OCI-LY7 (cell line): ENCODE measurements at regions not wholly inside any gene's neighbourhood (a gene's known extent, or its start where the extent isn't known, plus 50 kb on each side); places are given as distances from the start of the nearest gene placed in this dataset.

ENCODE experiments used
- BruUV-seq: library from RNA; stranded (reverse); fragments of 400-500 nt; replicated peaks from 2 replicates; lab custom pipeline; 2021; lab: Mats Ljungman, UMichigan
- CTCF ChIA-PET: fragments of 300-600 bp; sonication (Branson Sonifier 250); formaldehyde crosslinking; loops from one replicate; lab custom pipeline; 2022; ENCODE audit warnings: antibody characterized with exemption; ENCODE audit not compliant: unreplicated experiment; lab: Charles Lee
- POLR2A ChIA-PET: fragments of 300-600 bp; sonication (Branson Sonifier 250); formaldehyde crosslinking; loops from one replicate; lab custom pipeline; 2022; ENCODE audit warnings: antibody characterized with exemption; lab: Charles Lee
- DNase-seq: peaks from one replicate; pipeline ENCODE4 v3.0.0-alpha.2; 2015; ENCODE audit warnings: low spot score
- H2AFZ ChIP-seq: fragments of 200-600 bp; sonication (generic), shearing (Covaris generic); 2 replicates; pipeline ENCODE4 v1.6.1; 2014; ENCODE audit warnings: mild to moderate bottlenecking, antibody characterized with exemption, low read length, moderate library complexity
- H3K27ac ChIP-seq: fragments of 200-600 bp; sonication (generic); 2 replicates; pipeline ENCODE4 v1.5.1; 2014; ENCODE audit warnings: mixed run types, low read depth, mild to moderate bottlenecking, moderate library complexity, low read length, inconsistent platforms; ENCODE audit not compliant: poor library complexity, severe bottlenecking
- H3K36me3 ChIP-seq: fragments of 200-600 bp; sonication (generic); 2 replicates; pipeline ENCODE4 v1.6.1; 2014; ENCODE audit warnings: mild to moderate bottlenecking, antibody characterized with exemption, low read length, moderate library complexity, mixed read lengths; ENCODE audit not compliant: insufficient read depth
- H3K4me1 ChIP-seq: fragments of 200-600 bp; sonication (generic); 2 replicates; pipeline ENCODE4 v1.5.1; 2014; ENCODE audit warnings: mild to moderate bottlenecking, low read length; ENCODE audit not compliant: insufficient read depth, poor library complexity, severe bottlenecking
- H3K4me2 ChIP-seq: fragments of 200-600 bp; sonication (generic); 2 replicates; pipeline ENCODE4 v1.6.1; 2014; ENCODE audit warnings: mild to moderate bottlenecking, low read length
- H3K4me3 ChIP-seq: fragments of 200-600 bp; sonication (generic); 2 replicates; pipeline ENCODE4 v1.5.1; 2014; ENCODE audit warnings: mild to moderate bottlenecking, low read depth, low read length; ENCODE audit not compliant: poor library complexity, severe bottlenecking
- H3K79me2 ChIP-seq: fragments of 200-600 bp; sonication (generic); 2 replicates; pipeline ENCODE4 v1.6.1; 2016; ENCODE audit warnings: low read depth, mild to moderate bottlenecking, low read length, moderate library complexity, mixed read lengths; ENCODE audit not compliant: insufficient read depth
- H3K9me2 ChIP-seq: fragments of 200-600 bp; sonication (generic); 2 replicates; pipeline ENCODE4 v1.6.1; 2016; ENCODE audit warnings: mild to moderate bottlenecking, low read length, mixed read lengths; ENCODE audit not compliant: insufficient read depth
- H3K9me3 ChIP-seq: fragments of 200-600 bp; sonication (generic); 2 replicates; pipeline ENCODE4 v1.6.1; 2014; ENCODE audit warnings: mild to moderate bottlenecking, mixed run types, low read length, mixed read lengths
- H4K20me1 ChIP-seq: fragments of 200-600 bp; sonication (generic); 2 replicates; pipeline ENCODE4 v1.6.1; 2014; ENCODE audit warnings: mild to moderate bottlenecking, antibody characterized with exemption, low read length, moderate library complexity, mixed read lengths; ENCODE audit not compliant: insufficient read depth
- EZH2phosphoT487 ChIP-seq: fragments of 200-600 bp; sonication (generic); IDR thresholded peaks from 2 replicates; pipeline ENCODE4 v1.6.1; 2018; ENCODE audit warnings: low read depth, borderline replicate concordance, mild to moderate bottlenecking, mixed run types, antibody characterized with exemption, low read length, moderate library complexity, mixed read lengths
- intact Hi-C: fragments of 100-400 bp; cut with micrococcal nuclease; formaldehyde crosslinking; loops from one replicate; pipeline ENCODE4 v1.10.0; 2022; ENCODE audit not compliant: unreplicated experiment
- TF ChIP-seq, protein P1 (sequence below): fragments of 200-600 bp; sonication (generic); conservative IDR thresholded peaks from 2 replicates; pipeline ENCODE4 v1.5.1; 2014; ENCODE audit warnings: mild to moderate bottlenecking, antibody characterized with exemption, low read length, moderate library complexity, mixed read lengths

DNA sequence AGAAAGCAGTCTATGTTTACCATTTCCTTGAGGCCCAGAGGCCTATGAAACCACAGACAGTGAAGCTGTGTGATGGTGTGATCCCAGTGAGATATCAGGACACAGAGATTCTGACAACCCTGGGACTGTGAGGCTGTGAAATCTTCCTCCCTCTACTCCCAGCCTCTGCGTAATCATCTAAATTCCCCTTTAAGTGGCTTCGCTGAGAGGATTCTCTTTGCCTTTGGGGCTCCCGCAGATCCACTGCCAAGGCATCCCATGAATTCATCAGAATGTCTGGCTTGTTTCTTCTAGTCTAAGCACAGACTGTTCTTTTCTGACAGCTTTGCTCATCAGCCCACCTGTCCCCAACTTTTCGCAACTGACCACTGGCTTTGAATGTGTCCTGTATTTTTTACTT, 901.2 kb upstream of the NR2F2 start:
- DNase-seq: no peak
- BruUV-seq: no TSS peak
- Histone ChIP-seq H2AFZ (no peak overlapping the region), H3K79me2 (no peaks in the 10 kb centered on the region), H3K4me1 (no peaks in the 10 kb centered on the region), H3K4me3 (no peak overlapping the region), H3K9me3 (no peaks in the 10 kb centered on the region), H4K20me1 (no peaks in the 10 kb centered on the region), H3K4me2 (no peak overlapping the region), H3K27ac (no peak overlapping the region), H3K36me3 (no peaks in the 10 kb centered on the region), H3K9me2 (no peaks in the 10 kb centered on the region)
- intact Hi-C loops: no loop called here
- CTCF ChIA-PET: no interaction called here
- POLR2A ChIA-PET: no interaction called here
- TF ChIP-seq, protein P1, sequence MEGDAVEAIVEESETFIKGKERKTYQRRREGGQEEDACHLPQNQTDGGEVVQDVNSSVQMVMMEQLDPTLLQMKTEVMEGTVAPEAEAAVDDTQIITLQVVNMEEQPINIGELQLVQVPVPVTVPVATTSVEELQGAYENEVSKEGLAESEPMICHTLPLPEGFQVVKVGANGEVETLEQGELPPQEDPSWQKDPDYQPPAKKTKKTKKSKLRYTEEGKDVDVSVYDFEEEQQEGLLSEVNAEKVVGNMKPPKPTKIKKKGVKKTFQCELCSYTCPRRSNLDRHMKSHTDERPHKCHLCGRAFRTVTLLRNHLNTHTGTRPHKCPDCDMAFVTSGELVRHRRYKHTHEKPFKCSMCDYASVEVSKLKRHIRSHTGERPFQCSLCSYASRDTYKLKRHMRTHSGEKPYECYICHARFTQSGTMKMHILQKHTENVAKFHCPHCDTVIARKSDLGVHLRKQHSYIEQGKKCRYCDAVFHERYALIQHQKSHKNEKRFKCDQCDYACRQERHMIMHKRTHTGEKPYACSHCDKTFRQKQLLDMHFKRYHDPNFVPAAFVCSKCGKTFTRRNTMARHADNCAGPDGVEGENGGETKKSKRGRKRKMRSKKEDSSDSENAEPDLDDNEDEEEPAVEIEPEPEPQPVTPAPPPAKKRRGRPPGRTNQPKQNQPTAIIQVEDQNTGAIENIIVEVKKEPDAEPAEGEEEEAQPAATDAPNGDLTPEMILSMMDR: no peak
- no peak for TF ChIP-seq EZH2phosphoT487

DNA sequence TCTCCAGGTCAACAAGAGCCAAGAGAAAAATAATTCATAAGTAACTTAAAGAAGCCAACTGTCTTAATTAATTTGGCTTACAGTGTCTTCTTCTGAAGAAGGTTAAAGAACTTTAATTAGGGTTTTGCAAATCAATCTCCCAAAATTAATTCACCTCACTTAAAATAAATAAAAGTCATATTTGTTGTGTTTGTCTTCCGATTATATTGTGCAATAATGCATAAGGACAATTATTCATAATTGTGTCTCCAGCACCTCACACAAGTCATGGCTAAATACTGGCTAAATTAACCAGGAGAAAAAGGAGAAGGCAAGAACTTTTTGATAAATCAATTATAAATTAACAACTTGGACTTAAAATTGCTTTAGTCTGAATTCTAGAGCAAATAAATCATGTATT, 899.0 kb upstream of the NR2F2 start:
- Histone ChIP-seq H3K27ac (no peak overlapping the region), H3K4me1 (no peaks in the 10 kb centered on the region), H3K4me2 (no peak overlapping the region), H3K79me2 (no peaks in the 10 kb centered on the region), H3K36me3 (no peaks in the 10 kb centered on the region), H2AFZ (no peak overlapping the region), H3K9me3 (no peaks in the 10 kb centered on the region), H3K9me2 (no peaks in the 10 kb centered on the region), H3K4me3 (no peak overlapping the region), H4K20me1 (no peaks in the 10 kb centered on the region)
- ChIA-PET POLR2A (no interaction called here), CTCF (no interaction called here)
- no TSS peak for BruUV-seq
- intact Hi-C loops: no loop called here
- no peak for DNase-seq
- TF ChIP-seq, protein P1: no peak
- TF ChIP-seq EZH2phosphoT487: no peak

- H3K79me2 ChIP-seq: no peaks in the 10 kb centered on the region
- no peak overlapping the region for H3K27ac ChIP-seq
- ChIA-PET CTCF (no interaction called here), POLR2A (interaction anchor here (0.6 to 0.7 kb wide), 2 partner anchors 43 to 88 kb away, joined by 3 to 7 read pairs; no protein-coding TSS in a partner anchor)
- no peaks in the 10 kb centered on the region for H3K9me2 ChIP-seq
- no peak overlapping the region for H3K4me2 ChIP-seq
- no TSS peak for BruUV-seq
- intact Hi-C loops: no loop called here
- DNase-seq: no peak
- TF ChIP-seq, protein P1: no peak
- no peak for TF ChIP-seq EZH2phosphoT487
- H3K4me1 ChIP-seq: no peaks in the 10 kb centered on the region
- H4K20me1 ChIP-seq: no peaks in the 10 kb centered on the region
- H3K36me3 ChIP-seq: no peaks in the 10 kb centered on the region
- no peaks in the 10 kb centered on the region for H3K9me3 ChIP-seq
- H2AFZ ChIP-seq: no peak overlapping the region
- H3K4me3 ChIP-seq: no peak overlapping the region
Observed at GRCh38 chr15:95432878-95433405, 897.6 kb upstream of the NR2F2 start.
